Activated CD8-positive, alpha-beta T cell treated with anti-CD3 and anti-CD28 coated beads for 36 hours (primary cell): ENCODE measurements at regions not wholly inside any gene's neighbourhood (a gene's known extent, or its start where the extent isn't known, plus 50 kb on each side); places are given as distances from the start of the nearest gene placed in this dataset.

ENCODE experiments used
- ATAC-seq: fragments of 200-7000 bp; cut with Tn5 transposase; one replicate; pipeline ENCODE4 v1.10.0; 2021; ENCODE audit warnings: mild to moderate bottlenecking, moderate library complexity
- CTCF ChIA-PET: fragments of 350-600 bp; sonication (Branson Sonifier 250); formaldehyde crosslinking; loops from one replicate; lab custom pipeline; 2021; ENCODE audit warnings: antibody characterized with exemption; lab: Charles Lee
- POLR2A ChIA-PET: fragments of 350-600 bp; sonication (Branson Sonifier 250); formaldehyde crosslinking; loops from one replicate; lab custom pipeline; 2021; ENCODE audit warnings: antibody characterized with exemption; lab: Charles Lee
- DNase-seq: peaks from one replicate; pipeline ENCODE4 v3.0.0-alpha.2; 2020
- H3K27ac Mint-ChIP-seq: one replicate; pipeline ENCODE4 v1.8.0; 2021; ENCODE audit warnings: mild to moderate bottlenecking, mixed read lengths
- H3K27me3 Mint-ChIP-seq: one replicate; pipeline ENCODE4 v1.8.0; 2021; ENCODE audit warnings: mixed read lengths
- H3K36me3 Mint-ChIP-seq: one replicate; pipeline ENCODE4 v1.8.0; 2021; ENCODE audit warnings: low read depth, mixed read lengths
- H3K4me1 Mint-ChIP-seq: one replicate; pipeline ENCODE4 v1.8.0; 2021; ENCODE audit warnings: low read depth, mixed read lengths
- H3K4me3 Mint-ChIP-seq: one replicate; pipeline ENCODE4 v1.8.0; 2021; ENCODE audit warnings: mild to moderate bottlenecking, moderate library complexity, mixed read lengths
- H3K9me3 Mint-ChIP-seq: one replicate; pipeline ENCODE4 v1.8.0; 2021; ENCODE audit warnings: mixed read lengths
- intact Hi-C: fragments of 100-400 bp; cut with micrococcal nuclease; formaldehyde crosslinking; loops from one replicate; pipeline ENCODE4 v1.10.0; 2022
- TF ChIP-seq, protein P1 (sequence below): fragments of 200-600 bp; IDR thresholded peaks from one replicate; pipeline ENCODE4 v1.8.0; 2022; ENCODE audit warnings: antibody characterized with exemption, mild to moderate bottlenecking

GRCh38 chr5:172569861-172570558 is 71.1 kb upstream of the NEURL1B start:
- H3K27me3 Mint-ChIP-seq, result peaks cover 3% of the 10 kb centered on the region
- ATAC-seq (no peak), DNase-seq (no peak)
- H3K9me3 Mint-ChIP-seq, result no peaks in the 10 kb centered on the region
- no peaks in the 10 kb centered on the region for H3K36me3 Mint-ChIP-seq
- ChIA-PET CTCF (no interaction called here), POLR2A (no interaction called here)
- no peaks in the 10 kb centered on the region for H3K4me1 Mint-ChIP-seq
- H3K4me3 Mint-ChIP-seq, result no peak overlapping the region
- no peak overlapping the region for H3K27ac Mint-ChIP-seq
- TF ChIP-seq, protein P1, sequence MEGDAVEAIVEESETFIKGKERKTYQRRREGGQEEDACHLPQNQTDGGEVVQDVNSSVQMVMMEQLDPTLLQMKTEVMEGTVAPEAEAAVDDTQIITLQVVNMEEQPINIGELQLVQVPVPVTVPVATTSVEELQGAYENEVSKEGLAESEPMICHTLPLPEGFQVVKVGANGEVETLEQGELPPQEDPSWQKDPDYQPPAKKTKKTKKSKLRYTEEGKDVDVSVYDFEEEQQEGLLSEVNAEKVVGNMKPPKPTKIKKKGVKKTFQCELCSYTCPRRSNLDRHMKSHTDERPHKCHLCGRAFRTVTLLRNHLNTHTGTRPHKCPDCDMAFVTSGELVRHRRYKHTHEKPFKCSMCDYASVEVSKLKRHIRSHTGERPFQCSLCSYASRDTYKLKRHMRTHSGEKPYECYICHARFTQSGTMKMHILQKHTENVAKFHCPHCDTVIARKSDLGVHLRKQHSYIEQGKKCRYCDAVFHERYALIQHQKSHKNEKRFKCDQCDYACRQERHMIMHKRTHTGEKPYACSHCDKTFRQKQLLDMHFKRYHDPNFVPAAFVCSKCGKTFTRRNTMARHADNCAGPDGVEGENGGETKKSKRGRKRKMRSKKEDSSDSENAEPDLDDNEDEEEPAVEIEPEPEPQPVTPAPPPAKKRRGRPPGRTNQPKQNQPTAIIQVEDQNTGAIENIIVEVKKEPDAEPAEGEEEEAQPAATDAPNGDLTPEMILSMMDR, result no peak
- intact Hi-C loops, result no loop called here

DNA sequence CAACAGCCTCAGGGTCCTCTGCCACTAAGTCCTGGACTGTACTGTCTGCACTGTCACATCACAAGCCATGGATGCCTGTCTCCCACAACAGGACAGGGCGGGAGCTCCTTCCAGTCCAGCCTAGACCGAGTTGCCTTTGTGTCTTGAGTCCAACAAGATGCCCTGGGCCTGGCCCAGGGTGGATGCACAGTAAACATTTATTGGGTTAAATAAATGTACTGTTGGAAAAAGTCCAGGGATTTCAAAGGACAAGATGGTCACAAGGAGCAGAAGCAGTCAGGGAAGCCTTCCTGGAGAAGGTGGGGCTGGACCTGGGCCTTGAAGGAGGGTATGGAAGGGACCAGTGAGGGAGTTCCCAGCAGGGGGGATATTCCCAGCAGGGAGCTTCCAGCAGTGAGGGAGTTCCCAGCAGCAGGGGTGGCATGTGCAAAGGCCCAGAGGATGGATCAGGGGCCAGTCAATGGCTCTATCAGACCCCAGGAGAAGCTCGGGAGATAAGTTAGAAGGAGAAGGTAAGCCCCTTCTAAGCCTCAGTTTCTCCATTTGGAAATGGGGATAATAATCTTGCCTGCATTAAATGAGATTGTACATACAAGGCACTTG is 72.7 kb upstream of the NEURL1B start:
- CTCF ChIA-PET, result no interaction called here
- TF ChIP-seq, protein P1, result no peak
- Mint-ChIP-seq H3K4me3 (no peak overlapping the region), H3K27me3 (peaks cover 3% of the 10 kb centered on the region), H3K9me3 (no peaks in the 10 kb centered on the region), H3K36me3 (no peaks in the 10 kb centered on the region), H3K4me1 (no peaks in the 10 kb centered on the region), H3K27ac (no peak overlapping the region)
- intact Hi-C loops, result no loop called here
- no peak for ATAC-seq
- DNase-seq, result no peak
- POLR2A ChIA-PET, result no interaction called here

- ChIA-PET POLR2A (no interaction called here), CTCF (no interaction called here)
- H3K36me3 Mint-ChIP-seq, result no peaks in the 10 kb centered on the region
- peaks cover 3% of the 10 kb centered on the region for H3K27me3 Mint-ChIP-seq
- no peaks in the 10 kb centered on the region for H3K9me3 Mint-ChIP-seq
- intact Hi-C loops, result no loop called here
- no peak for DNase-seq
- H3K4me3 Mint-ChIP-seq, result no peak overlapping the region
- no peak for ATAC-seq
- TF ChIP-seq, protein P1, result no peak
- H3K27ac Mint-ChIP-seq, result no peak overlapping the region
- no peaks in the 10 kb centered on the region for H3K4me1 Mint-ChIP-seq
Observed at GRCh38 chr5:172567843-172568242, 73.2 kb upstream of the NEURL1B start.

- H3K27ac Mint-ChIP-seq, result no peak overlapping the region
- ChIA-PET CTCF (no interaction called here), POLR2A (no interaction called here)
- H3K4me3 Mint-ChIP-seq, result no peak overlapping the region
- DNase-seq, result no peak
- no peak for ATAC-seq
- no peaks in the 10 kb centered on the region for H3K27me3 Mint-ChIP-seq
- TF ChIP-seq, protein P1, result no peak
- H3K36me3 Mint-ChIP-seq, result no peaks in the 10 kb centered on the region
- no peaks in the 10 kb centered on the region for H3K4me1 Mint-ChIP-seq
- intact Hi-C loops, result no loop called here
- H3K9me3 Mint-ChIP-seq, result no peaks in the 10 kb centered on the region
Observed at GRCh38 chr5:172567294-172567693, 73.8 kb upstream of the NEURL1B start.

DNA sequence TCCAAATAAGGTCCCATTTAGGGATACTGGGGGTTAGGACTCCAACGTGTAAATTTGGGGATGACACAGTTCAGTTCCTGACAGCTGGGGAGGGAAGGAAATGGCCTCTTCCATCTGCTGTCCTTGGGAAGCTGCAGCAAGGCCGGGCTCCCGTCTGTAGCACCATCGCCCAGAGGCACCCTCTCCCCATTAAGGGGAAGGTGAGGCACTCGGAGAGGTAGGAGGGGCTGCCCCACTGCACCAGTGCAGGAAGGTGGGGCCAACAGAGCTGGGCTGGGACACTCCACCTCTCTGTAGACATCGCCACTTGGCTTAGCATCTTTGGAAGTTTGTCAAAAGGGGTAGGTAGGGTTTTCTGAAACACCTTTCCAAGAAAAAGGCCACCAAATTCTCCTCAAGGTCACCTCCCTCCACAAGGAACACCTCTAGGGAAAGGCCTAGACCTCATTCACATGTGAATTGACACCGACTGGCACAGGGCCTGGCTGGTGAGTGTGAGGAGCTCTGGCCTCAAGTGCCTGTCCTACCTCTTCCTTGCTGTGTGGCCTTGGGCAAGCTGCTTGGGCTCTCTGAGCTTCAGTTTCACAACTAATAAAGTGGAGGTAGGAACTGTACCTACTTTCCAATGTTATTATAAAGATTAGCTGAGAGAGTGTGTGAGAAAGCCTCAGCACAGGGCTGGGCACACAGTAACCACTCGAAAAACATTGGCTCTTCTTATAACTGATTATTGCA is 75.0 kb upstream of the NEURL1B start:
- no peak for DNase-seq
- CTCF ChIA-PET, result no interaction called here
- Mint-ChIP-seq H3K4me3 (no peak overlapping the region), H3K27ac (no peak overlapping the region), H3K36me3 (no peaks in the 10 kb centered on the region), H3K4me1 (no peaks in the 10 kb centered on the region), H3K9me3 (no peaks in the 10 kb centered on the region), H3K27me3 (no peaks in the 10 kb centered on the region)
- TF ChIP-seq, protein P1, result no peak
- intact Hi-C loops, result no loop called here
- no peak for ATAC-seq
- POLR2A ChIA-PET, result no interaction called here
